Colon (tissue), 2 donors: ENCODE measurements at regions not wholly inside any gene's neighbourhood (a gene's known extent, or its start where the extent isn't known, plus 50 kb on each side); places are given as distances from the start of the nearest gene placed in this dataset.
"Not testable (repeated sequence)": the region's sequence is repeated elsewhere in the genome, so short reads cannot be mapped to it uniquely, and the experiment has no call there.

ENCODE experiments used
- FAIRE-seq: peaks from 2 replicates; lab custom pipeline; 2012; peaks lifted over from hg19 to GRCh38; lab: Jason Lieb, UNC
- donor health status: control.
- donor health status: control.

DNA sequence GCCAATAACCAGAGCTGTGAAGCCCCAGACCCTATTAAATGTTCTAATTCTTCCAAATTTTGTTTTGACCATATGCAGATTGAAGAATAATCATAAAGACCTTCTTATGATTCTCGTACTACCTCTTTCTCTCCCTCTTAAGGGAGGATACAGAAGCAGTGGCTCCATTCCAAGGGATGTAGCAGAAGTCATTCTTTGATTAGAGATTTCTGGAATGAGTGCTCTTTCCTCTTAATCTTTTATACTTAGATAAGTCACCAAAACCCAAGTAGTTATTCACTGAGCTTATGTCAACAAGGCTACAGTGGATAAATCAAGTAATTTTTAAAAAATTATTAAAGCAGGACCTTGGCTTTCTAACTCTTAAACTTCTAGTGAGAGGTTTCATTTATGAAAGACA, 266.0 kb upstream of the STXBP5 start:
- FAIRE-seq, result no peak

DNA sequence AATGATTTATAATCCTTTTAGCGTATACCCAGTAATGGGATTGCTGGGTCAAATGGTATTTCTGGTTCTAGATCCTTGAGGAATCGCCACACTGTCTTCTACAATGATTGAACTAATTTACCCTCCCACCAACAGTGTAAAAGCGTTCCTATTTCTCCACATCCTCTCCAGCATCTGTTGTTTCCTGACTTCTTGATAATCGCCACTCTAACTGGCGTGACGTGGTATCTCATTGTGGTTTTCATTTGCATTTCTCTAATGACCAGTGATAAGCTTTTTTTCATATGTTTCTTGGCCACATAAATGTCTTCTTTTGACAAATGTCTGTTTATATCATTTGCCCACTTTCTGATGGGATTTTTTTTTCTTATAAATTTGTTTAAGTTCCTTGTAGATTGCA, 264.8 kb upstream of the STXBP5 start:
- FAIRE-seq, result not testable (repeated sequence)

DNA sequence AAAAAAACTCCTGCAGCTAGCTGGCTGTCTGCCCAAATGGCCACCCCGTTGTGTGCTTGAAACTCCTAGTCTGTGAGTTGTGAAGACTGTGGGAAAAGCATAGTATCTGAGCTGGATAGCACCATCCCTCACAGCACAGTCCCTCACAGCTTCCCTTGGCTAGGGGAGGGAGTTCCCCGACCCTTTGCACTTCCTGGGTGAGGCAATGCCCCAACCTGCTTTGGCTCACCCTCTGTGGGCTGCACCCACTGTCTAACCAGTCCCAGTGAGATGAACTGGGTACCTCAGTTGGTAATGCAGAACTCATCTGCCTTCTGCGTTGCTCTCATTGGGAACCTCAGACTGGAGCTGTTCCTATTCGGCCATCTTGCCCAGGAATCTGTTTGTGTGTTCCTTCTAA, 260.6 kb upstream of the STXBP5 start:
- FAIRE-seq, result no peak

DNA sequence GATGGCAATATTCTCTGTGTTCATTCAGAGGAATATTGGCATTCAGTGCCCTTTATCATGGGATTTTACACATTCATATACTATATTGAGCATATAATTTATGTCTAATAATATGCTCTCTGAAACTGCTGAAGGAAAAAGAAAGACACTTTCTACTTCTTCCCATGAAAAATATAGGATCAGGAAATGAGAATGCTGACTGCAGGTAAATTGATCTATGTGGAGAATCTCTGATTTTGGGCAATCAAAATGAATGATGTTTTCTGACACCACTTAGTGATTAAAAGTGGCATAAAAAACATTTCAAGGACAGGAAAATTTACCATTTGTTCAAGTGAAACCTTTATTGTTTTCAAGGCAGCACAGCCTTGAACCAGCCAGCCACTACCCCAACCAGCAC, 260.1 kb upstream of the STXBP5 start:
- FAIRE-seq, result no peak

DNA sequence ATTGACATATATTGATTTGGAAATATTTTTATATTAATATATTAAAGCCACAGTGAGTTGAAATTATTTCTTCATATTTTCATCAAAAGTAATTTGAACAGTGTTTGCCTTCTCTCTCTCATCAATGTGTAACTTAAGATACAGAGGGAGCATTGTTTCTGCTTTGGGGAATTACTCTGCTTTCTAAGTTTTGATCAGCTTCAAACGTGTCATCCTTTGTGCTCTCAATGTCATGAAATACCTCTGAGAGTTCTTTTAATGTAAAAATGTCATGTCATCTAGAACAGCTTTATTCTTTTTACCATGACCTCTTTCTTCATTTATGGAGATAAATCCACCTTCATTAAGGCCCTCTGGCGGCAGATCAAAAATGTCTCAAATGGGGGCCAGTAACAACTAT, 259.4 kb upstream of the STXBP5 start:
- FAIRE-seq, result no peak

DNA sequence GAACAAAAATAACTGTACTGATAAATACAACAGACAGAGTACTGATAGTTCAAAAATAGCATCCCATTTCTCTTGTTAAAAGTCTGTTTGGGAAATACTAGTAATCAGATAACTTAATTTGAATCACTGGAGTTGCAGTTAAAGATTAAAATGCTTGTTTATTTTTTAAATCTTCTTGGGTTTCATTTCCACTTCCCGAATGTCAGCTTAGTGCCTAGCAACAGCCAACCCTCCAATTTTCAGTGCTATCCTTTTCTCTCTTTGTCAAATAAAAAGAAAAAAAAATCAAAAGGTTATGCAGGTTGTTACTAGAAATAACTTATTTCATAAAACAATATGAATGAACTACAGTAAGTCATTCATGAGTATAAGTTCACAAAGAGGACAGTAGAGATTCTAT, 257.7 kb upstream of the STXBP5 start:
- no peak for FAIRE-seq

DNA sequence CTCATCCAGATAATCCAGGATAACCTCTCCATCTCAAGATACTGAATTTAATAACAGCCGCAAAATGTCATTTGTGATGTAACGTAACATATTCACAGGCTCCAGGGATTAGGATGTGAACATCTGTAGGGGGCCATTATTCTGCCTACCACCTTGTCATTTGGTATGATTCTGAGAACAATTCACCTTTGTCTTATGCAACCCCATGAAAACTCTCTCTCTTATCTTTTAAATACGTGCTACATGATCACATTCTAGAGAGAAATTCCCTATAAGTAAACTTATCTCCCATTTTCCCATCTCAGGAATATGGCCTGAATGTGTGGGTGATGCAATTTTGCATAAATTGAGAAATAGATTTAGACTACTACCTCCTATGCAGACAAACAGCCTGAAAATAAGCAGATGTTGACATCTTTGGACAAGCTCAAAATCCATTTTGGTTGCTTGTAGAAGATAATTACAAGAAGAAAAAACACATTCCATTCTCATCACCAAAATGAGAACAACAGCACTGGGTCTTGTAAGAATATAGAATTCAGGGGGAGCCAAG, 255.4 kb upstream of the STXBP5 start:
- no peak for FAIRE-seq

DNA sequence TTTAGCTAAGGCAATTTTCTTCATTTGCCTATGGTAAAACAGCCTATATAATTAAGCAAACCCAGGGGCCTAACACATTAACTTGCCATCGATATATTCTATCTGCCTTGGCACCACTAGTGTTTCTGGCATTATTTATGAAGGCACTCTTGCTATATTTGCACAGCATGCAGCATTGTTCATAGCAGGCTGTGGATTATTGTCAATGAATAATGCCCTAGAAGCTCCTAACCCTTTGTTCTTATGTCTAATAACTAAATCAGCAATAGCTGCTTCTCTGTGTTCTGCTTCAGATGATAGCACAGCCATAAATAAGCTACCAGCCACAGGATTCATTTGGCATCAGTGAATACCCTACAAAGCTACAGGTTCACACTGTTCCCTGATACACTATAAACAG, 254.8 kb upstream of the STXBP5 start:
- FAIRE-seq, result no peak

DNA sequence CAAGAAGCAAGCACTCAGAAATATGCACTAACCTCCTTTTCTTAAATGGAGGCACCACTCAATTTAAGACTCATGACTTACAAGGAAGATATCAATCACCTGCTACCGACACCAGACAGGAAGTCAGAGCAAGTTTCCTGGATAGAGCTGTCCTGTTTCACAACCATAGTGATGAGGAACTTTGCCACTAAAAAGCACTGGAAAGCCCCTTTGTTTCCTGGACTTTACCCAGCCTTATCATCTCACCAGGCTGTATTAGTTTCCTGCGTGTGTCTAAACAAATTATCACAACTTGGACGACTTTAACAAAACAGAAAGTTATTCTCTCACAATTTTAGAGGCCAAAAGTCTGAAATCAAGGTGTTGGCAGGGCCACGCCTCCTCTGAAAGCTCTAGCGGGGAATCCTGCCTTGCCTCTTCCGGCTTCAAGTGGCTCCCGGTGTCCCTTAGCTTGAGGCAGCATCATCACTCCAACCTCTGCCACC, 253.8 kb upstream of the STXBP5 start:
- no peak for FAIRE-seq

DNA sequence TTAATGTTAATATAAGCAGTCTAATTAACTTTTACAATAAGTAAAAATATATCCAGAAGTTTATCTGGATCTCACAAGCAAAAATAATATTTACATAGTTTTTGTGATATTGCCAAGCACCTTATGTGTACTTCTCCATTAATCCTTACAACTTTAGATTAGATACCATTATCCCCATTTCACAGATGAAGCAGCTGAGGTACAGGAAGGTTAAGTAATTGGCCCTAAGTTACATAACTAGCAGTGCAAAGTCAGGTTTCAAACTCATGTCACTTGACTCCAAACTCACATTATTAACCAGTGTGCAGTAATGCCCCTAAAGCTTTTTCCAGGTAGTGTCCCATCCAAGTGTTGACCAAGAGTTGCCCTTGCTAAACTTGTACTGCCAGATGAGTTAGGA, 248.6 kb upstream of the STXBP5 start:
- no peak for FAIRE-seq

DNA sequence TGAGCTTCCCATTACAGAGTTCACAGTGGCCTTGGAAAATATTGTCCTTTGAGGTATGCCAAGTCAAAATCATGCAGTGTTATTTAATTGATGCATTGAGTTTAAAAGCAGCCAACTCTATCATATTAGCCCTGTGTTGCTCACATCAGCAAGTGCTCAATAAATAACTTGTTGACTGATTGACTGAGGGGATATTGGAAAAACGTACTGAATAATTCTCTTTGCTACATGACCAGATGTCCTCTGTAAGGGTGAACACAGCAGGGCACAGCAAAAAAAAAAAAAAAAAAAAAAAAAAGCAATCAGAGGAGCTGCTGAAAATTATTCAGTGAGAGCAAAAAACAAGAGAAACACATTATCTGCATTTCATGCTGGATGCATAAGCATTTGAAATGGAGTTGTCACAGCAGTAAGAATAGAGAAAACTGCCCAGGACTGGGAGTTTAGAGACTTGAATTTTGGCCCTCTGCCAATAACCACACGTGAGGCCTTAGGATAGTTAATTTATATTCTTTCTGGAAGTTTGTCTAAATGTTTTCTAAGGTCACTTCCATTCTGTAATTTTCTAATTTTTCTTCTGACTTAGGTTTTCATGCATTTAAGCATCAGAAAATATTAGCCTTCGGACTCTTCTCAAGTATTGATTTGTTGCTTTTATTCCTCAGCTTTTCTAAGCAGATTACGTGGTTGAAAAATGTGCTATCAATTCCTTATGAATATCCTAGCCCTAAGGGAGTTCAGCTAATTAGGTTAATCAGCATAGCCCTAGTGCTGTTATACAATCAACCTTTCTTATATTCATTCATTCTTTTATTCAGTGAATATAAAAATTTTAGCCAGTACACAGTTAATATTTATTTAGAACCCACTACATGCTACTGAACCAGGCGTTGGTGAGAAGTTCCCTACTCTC, 246.8 kb upstream of the STXBP5 start:
- no peak for FAIRE-seq

DNA sequence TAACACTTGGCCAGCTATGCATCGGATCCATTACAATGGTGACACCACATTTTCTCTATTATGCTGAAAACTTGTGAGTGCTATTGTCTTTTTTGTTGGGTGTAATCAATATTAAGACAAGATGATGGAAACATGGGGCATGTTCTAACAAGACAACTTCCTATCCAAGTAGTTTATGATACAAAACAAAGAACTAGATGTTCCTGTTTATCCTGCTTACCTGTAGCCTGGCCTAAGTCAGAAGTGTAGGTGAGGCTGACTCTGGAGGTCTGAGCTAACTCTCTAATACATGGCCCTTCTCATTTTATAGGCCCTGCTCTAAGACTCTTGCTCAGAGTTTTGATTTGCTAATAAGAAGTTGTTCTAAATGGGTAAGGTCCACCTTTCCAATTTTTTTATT, 242.4 kb upstream of the STXBP5 start:
- no peak for FAIRE-seq

DNA sequence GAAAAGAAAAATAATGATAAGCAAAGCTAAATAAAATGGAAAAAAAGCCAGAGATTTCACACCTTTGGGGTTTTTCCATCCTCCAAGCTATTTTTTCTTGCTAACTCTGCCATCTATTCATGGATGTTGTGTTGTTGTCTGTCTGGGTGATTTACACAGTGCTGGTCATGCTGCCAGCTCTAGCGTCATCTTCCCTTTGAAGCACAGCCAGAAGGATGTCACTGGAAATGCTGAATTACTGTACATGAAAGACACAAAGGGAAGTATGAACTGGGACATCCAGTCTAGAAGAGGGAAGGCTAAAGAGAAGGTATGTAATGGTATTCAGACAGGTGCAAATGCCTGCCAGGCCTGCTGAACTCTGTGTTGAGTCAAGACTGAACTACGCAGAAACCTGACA, 241.9 kb upstream of the STXBP5 start:
- FAIRE-seq, result no peak

DNA sequence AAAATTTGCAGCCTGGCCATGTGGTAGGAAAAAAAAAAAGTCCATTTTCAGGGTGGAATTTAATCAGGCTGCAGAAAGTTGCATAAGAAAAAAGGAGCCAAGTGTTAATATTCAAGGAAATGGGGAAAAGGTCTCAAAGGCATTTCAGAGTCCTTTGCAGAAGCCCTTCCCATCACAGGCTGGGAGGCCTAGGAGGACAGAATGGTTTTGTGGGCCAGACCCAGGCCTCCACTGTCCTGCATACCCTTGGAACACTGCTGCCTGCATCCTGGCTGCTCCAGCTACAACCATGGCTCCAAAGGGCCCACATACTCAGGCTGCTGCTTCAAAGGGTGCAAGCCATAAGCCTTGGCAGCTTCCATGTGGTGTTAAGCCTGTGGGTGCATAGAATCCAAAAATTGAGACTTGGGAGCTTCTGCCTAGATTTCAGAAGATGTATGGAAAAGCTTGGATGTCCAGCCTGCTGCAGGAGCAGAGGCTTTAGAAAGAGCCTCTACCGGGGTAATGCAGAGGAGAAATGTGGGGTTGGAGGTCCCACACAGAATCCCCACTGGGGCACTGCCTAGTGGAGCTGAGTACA, 239.0 kb upstream of the STXBP5 start:
- FAIRE-seq, result no peak

DNA sequence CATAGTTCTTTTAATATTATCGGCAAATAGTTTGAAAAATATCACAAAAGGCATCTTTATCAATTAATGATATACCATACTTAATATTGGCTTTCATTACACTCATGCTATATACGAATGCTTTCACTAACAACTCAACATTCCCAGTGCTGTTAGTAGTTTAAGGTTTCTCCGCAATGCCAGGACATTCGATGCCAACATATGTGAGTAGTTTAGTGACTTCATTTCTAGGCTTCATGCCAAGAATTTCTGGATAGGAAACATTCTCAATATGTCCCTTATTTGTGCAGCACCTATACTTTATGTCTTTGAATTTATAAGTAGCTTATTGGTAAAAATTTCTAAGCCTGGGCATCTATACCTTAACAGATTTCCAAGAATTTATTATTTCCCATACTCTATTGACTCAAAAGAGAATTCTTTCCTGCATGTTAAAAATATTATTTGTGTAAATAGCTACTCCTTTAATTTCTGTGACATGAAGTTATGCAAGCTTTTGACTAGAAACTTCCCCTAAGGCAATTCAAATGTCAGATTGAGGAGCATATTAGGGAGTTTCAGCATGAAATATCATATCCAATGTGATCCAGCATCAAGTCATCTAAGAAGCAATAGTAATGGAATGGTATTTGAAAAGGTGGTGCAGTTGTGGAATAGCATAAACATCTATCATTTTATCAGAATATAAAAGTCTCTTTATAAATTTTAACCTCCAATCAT, 236.0 kb upstream of the STXBP5 start:
- FAIRE-seq, result no peak

DNA sequence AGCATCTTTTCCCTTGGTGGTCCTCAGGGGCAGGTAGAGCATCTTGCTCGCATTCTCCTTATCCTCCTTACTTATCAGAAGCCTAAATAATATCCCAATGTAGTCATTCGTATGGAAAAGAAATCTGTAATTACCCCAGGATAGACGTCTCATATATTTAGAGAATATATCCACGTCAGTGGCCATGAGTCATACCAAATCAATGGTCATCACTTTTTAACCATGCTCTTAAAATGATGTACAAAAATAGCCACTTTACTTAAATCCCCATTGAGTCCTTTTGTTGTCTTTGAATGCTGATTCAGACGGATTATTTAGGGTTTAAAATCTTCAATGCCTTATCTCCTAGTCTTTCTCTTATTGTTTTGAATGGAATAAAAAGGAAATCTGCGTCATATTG, 231.7 kb upstream of the STXBP5 start:
- no peak for FAIRE-seq

DNA sequence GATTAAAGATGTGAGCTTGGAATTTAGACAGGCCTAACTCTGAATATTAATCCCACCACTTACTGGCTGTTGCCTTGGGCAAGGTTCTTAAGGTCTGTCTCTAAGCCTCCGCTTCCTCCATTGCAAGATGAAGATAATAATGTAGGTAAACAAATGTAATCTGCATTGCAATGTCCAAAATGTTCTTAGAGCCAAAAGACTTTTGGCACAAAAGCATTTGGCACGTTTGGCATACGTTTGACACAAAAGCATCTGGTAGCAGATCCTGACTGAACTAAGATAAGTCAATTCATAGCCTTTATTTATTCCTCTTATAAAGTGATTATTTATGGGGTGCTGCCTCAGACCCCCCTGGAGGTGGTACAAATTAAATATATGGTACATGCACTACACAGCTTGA, 229.9 kb upstream of the STXBP5 start:
- no peak for FAIRE-seq

DNA sequence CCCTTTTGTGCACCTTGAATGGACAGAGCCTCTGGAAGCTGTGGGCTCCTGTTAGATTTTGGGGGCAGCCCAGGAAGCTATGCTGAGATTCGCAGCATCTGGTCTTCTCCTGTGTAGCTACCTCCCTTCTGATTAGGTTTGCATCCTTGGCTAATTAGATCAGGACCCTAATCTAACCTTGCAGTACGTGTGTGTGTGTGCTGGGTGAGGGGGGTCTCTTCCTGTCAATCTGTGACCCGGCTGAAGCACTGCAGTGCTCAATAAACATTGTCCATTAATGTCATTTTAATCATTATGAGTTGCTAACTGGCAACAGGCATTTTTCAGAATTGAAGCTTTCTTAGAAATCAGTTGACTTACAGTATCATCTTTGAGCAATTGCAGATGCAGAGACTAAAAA, 229.1 kb upstream of the STXBP5 start:
- no peak for FAIRE-seq

DNA sequence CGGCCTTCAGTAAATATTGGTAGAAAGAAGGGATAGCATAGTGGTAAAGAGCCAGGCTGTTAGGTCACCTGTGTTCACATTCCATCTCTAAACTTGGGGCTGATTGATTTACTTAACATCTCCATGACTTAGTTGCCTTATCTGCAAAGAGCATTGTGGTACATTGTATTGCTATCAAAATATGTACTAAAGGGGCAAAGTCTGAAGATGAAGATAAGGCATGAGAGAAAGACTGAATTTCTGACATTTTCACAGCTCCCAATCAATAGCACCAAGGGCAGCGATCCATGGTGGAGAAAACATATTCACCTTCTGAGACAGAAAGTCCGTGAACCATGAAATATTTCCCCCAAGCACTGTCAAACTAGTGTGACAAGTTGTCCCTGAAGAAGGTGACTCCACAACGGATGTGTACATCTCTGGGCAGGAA, 223.3 kb upstream of the STXBP5 start:
- FAIRE-seq, result no peak

DNA sequence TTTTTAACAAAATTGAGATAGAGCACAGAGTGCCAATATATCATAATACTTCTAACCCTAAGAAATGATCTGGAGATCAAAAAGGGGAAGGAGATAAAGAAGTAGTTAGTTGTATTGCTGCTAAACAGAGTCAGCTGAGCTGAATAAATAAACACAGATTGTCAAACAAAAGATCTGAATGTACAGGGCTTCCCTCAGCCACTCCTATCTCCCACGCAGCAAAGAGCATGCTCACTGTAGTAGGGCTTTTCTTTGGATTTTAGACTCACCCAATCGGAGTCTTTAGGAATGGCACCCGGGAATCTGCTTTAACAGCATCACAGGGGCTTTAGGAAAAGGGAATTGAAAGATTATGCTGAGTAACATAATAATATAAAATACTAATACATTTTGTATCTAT, 222.2 kb upstream of the STXBP5 start:
- no peak for FAIRE-seq

DNA sequence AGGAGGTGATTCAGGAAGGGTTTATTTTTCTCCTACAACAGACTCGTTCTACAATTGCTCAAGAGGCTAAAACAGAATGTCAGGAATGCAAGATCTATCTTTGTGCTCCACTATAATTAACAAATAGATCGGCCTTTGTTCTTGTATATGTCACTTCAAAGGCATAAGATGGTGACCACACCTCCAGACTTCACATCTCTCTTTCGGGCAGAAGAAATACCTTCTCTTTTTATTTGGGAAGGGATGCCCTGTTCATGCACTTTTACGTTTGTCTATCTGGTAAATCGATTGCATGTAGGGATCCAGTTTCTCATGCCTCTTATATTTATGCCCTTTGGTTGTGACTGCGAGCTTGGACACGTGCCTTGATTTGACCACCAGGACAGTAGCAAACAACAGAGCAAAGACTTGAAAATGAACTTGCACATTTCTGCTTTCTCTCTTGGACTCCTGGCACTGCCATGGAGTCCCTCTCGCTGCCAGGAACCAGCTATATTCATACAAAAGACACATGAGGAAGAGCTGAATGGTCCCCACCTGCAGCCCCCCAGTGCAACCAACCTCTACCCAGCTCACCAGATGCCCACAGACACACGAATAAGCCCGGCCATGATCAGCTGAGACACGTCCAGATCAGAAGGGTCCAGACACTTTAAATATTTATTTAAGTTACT, 219.8 kb upstream of the STXBP5 start:
- FAIRE-seq, result no peak

DNA sequence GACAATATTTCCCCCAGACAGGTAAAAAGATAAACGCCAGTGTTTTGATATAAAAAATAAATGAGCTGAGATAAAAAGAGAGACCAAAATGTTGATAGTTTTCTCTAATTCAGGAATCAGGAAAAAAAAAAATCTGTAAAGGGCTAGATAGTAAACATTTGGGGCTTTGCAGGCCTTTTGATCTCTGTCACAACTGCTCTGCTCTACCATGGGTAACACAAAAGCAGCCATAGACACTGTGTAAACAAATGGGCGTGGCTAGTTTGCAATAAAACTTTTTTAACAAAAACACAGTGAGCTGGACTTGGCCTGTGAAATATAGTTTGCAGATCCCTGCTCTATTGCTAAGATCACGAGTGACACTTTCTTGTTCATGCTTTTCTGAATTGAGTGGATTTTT, 219.1 kb upstream of the STXBP5 start:
- FAIRE-seq, result no peak
